MCF 10A (cell line): ENCODE measurements at regions not wholly inside any gene's neighbourhood (a gene's known extent, or its start where the extent isn't known, plus 50 kb on each side); places are given as distances from the start of the nearest gene placed in this dataset.

Experiments
- BruUV-seq: library from RNA; stranded (reverse); fragments of 400-500 nt; replicated peaks from 2 replicates; lab custom pipeline; 2021; lab: Mats Ljungman, UMichigan
- CTCF ChIA-PET: fragments of 300-600 bp; sonication (Branson Sonifier 250); formaldehyde crosslinking; extraction: SDS; loops from one replicate; lab custom pipeline; 2021; ENCODE audit warnings: antibody characterized with exemption, inconsistent platforms; lab: Yijun Ruan, JAX
- POLR2A ChIA-PET: fragments of 300-600, 350-650 bp; sonication (Branson Sonifier 250); formaldehyde crosslinking; extraction: SDS; loops from one replicate; lab custom pipeline; 2020; ENCODE audit warnings: antibody characterized with exemption, inconsistent platforms; lab: Yijun Ruan, JAX
- DNase-seq: peaks from one replicate; pipeline ENCODE4 v3.0.0-alpha.2; 2018; ENCODE audit not compliant: unreplicated experiment
- H3K27ac Mint-ChIP-seq: one replicate; pipeline ENCODE4 v1.8.0; 2022; ENCODE audit warnings: mild to moderate bottlenecking, low read depth, mixed read lengths; ENCODE audit not compliant: unreplicated experiment
- H3K27me3 Mint-ChIP-seq: one replicate; pipeline ENCODE4 v1.8.0; 2022; ENCODE audit warnings: mixed read lengths; ENCODE audit not compliant: insufficient read depth, unreplicated experiment
- H3K36me3 Mint-ChIP-seq: one replicate; pipeline ENCODE4 v1.8.0; 2022; ENCODE audit warnings: mild to moderate bottlenecking, moderate library complexity, mixed read lengths; ENCODE audit not compliant: insufficient read depth, unreplicated experiment
- H3K4me1 Mint-ChIP-seq: one replicate; pipeline ENCODE4 v1.8.0; 2022; ENCODE audit warnings: mixed read lengths; ENCODE audit not compliant: insufficient read depth, unreplicated experiment
- H3K4me3 Mint-ChIP-seq: one replicate; pipeline ENCODE4 v1.8.0; 2022; ENCODE audit warnings: mild to moderate bottlenecking, moderate library complexity, mixed read lengths; ENCODE audit not compliant: unreplicated experiment
- H3K9me3 Mint-ChIP-seq: one replicate; pipeline ENCODE4 v1.8.0; 2022; ENCODE audit warnings: mixed read lengths; ENCODE audit not compliant: unreplicated experiment
- intact Hi-C: fragments of 100-400 bp; cut with micrococcal nuclease; formaldehyde crosslinking; loops from 2 replicates; pipeline ENCODE4 v1.14.1; 2022
- TF ChIP-seq, protein P1 (sequence below): fragments of 200-600 bp; IDR thresholded peaks from one replicate; pipeline ENCODE4 v1.8.0; 2022; ENCODE audit warnings: antibody characterized with exemption, mild to moderate bottlenecking; ENCODE audit not compliant: unreplicated experiment

DNA sequence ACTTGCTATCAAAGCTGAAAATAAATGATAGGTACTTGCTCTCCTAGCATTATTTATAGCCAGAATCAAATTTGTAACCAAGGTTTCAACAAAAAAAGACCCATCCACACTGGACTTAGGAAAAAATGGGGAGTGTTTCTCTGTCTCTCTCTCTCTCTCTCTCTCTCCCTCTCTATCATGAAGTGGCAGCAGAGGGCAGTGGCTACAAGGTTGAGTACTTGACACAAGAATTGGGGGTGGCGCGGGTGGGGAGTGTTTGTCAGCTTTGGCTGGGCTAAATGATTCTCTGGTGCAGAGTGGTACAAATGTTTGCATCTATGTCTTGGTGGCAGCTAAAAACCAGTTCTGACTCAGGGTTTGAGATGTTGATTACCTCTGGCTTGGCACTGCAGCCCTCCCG, 85.0 kb downstream of the RBM43 start:
- Mint-ChIP-seq H3K27ac (no peak overlapping the region), H3K4me3 (no peak overlapping the region), H3K9me3 (no peaks in the 10 kb centered on the region), H3K4me1 (no peaks in the 10 kb centered on the region), H3K36me3 (no peaks in the 10 kb centered on the region), H3K27me3 (peaks cover 19% of the 10 kb centered on the region)
- TF ChIP-seq, protein P1, sequence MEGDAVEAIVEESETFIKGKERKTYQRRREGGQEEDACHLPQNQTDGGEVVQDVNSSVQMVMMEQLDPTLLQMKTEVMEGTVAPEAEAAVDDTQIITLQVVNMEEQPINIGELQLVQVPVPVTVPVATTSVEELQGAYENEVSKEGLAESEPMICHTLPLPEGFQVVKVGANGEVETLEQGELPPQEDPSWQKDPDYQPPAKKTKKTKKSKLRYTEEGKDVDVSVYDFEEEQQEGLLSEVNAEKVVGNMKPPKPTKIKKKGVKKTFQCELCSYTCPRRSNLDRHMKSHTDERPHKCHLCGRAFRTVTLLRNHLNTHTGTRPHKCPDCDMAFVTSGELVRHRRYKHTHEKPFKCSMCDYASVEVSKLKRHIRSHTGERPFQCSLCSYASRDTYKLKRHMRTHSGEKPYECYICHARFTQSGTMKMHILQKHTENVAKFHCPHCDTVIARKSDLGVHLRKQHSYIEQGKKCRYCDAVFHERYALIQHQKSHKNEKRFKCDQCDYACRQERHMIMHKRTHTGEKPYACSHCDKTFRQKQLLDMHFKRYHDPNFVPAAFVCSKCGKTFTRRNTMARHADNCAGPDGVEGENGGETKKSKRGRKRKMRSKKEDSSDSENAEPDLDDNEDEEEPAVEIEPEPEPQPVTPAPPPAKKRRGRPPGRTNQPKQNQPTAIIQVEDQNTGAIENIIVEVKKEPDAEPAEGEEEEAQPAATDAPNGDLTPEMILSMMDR: no peak
- BruUV-seq: no TSS peak
- intact Hi-C loops: no loop called here
- ChIA-PET POLR2A (no interaction called here), CTCF (interaction anchor here (0.7 to 2.6 kb wide), 5 partner anchors 20 to 1615 kb away, joined by 3 to 12 read pairs (median 4); no protein-coding TSS in a partner anchor)
- no peak for DNase-seq

- no TSS peak for BruUV-seq
- Mint-ChIP-seq H3K27me3 (peaks cover 19% of the 10 kb centered on the region), H3K27ac (no peak overlapping the region), H3K4me3 (no peak overlapping the region), H3K9me3 (no peaks in the 10 kb centered on the region), H3K4me1 (no peaks in the 10 kb centered on the region), H3K36me3 (no peaks in the 10 kb centered on the region)
- ChIA-PET POLR2A (interaction anchor here (0.6 kb wide), 1 partner anchor 1486 kb away, joined by 3 read pairs; no protein-coding TSS in a partner anchor), CTCF (interaction anchor here (0.6 to 2.6 kb wide), 7 partner anchors 21 to 1650 kb away, joined by 3 to 12 read pairs (median 4); no protein-coding TSS in a partner anchor)
- intact Hi-C loops: no loop called here
- no peak for DNase-seq
- TF ChIP-seq, protein P1: no peak
These were observed 85.8 kb downstream of the RBM43 start for GRCh38 chr2:151175864-151176263.

DNA sequence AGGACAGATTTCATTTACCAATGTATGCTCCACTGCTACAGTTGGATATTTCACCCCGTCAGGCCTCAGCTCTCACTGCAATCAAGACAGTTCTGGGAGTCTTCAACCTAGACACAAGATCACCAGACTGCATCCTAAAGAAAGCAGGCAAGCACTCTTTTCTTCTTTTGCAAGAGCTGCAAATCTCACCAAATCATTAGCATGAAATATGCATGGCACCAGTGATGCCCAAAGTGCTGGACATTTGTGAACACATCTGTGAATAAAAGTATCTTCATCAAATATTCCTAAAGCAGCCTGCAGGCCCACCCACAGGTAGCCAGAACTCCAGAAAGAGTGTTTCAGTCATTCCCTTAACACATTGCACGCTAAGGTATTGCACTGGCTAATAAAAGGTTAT, 87.5 kb downstream of the RBM43 start:
- ChIA-PET CTCF (interaction anchor here (0.5 to 0.7 kb wide), 3 partner anchors 48 to 203 kb away, joined by 3 read pairs; no protein-coding TSS in a partner anchor), POLR2A (no interaction called here)
- Mint-ChIP-seq H3K36me3 (no peaks in the 10 kb centered on the region), H3K27me3 (peaks cover 19% of the 10 kb centered on the region), H3K27ac (no peak overlapping the region), H3K4me3 (no peak overlapping the region), H3K9me3 (no peaks in the 10 kb centered on the region), H3K4me1 (no peaks in the 10 kb centered on the region)
- TF ChIP-seq, protein P1: no peak
- no TSS peak for BruUV-seq
- no peak for DNase-seq
- intact Hi-C loops: no loop called here

DNA sequence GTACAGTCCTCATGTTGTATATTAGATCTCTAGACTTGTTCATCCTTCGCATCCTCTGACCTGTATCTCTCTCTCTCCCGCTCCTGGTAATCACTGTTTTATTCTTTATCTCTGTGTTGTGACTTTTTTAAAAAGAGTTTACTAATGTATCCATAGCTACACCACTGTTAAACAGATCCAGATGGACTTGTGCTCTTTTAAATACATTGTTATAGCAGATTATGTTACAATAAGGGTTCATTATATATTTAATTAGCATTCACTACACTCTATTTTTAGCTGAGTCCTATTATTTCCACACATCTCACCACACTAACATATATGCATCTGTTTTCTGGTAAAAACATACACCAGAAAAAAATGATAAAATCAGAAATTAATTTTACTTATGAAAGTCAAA, 90.5 kb downstream of the RBM43 start:
- POLR2A ChIA-PET: no interaction called here
- H3K36me3 Mint-ChIP-seq: no peaks in the 10 kb centered on the region
- DNase-seq: no peak
- H3K27ac Mint-ChIP-seq: no peak overlapping the region
- intact Hi-C loops: no loop called here
- BruUV-seq: no TSS peak
- H3K4me1 Mint-ChIP-seq: no peaks in the 10 kb centered on the region
- H3K4me3 Mint-ChIP-seq: no peak overlapping the region
- CTCF ChIA-PET: no interaction called here
- TF ChIP-seq, protein P1: no peak
- no peaks in the 10 kb centered on the region for H3K9me3 Mint-ChIP-seq
- peaks cover 6% of the 10 kb centered on the region for H3K27me3 Mint-ChIP-seq
